HG02642 (cell line): ENCODE measurements at regions not wholly inside any gene's neighbourhood (a gene's known extent, or its start where the extent isn't known, plus 50 kb on each side); places are given as distances from the start of the nearest gene placed in this dataset.

Experiments used
- ATAC-seq: cut with Tn5 transposase; IDR thresholded peaks from one replicate; pipeline ENCODE4 v1.9.1; 2021; ENCODE audit warnings: mild to moderate bottlenecking; ENCODE audit not compliant: unreplicated experiment, poor library complexity

DNA sequence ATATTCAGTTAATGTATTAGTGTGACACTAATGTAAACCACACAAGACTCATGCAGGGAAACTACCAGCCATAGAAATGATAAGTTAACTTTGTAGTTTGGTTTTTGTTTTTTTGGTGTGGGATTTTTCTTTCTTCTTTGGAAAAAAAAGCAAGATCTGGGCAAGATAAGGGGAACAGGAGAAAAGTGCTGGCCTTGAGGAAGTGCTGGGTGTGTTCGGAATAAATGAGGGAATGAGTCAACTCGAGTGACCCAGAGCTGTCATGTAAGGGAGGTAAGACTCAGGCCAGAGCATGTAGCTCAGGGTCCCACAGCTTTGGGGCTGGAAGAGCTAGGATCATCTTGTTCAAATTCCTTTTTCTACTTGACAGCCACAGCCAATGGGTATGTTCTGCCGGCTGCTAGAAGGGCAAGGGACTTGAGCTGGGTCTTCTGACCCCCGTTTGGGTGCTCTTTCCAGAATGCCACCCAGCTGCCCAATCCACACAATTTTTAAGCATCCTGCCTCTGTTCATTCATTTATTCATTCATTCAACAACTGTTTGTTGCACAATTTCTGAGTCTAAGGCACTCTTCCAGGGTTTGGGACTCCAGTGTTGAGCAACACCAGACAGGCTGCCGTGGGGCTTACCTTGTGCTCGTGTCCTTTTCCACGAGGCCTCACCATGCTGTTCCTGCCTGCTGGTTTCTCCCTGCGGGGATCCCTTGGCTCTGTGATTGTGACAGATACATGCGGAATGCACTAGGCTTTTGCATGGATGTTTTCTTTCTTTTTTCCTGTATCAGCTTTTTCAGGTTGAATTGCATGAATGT is 54.5 kb downstream of the CLDN34 start:
- ATAC-seq, result no peak

GRCh38 chrX:10022273-10022541 is 55.0 kb downstream of the CLDN34 start:
- no peak for ATAC-seq

- ATAC-seq, result no peak
Measured at GRCh38 chrX:10022580-10023245, 55.6 kb downstream of the CLDN34 start.

- ATAC-seq, result no peak
Measured at GRCh38 chrX:10023821-10024220, 56.7 kb downstream of the CLDN34 start.

GRCh38 chrX:10025742-10026493 is 58.8 kb downstream of the CLDN34 start:
- no peak for ATAC-seq

- no peak for ATAC-seq
Measured at GRCh38 chrX:10028283-10029104, 61.3 kb downstream of the CLDN34 start.

DNA sequence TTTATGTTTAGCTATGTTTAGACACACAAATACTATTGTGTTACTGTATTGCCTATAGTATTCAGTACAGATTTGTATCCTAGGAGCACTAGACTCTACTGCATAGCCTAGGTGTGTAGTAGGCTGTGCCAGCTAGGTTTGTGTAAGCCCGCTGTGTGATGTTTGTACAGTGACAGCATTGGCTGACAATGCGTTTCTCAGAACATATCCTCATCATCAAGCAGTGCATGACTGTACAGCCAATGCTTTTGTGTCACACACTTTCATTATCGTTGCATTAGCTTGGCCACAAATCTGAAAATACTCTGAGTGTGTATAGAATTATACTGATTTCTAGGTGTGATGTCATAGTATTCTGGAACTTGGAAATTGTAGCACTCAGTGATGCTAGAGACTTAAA is 63.4 kb downstream of the CLDN34 start:
- no peak for ATAC-seq

GRCh38 chrX:10031746-10032145 is 64.6 kb downstream of the CLDN34 start:
- ATAC-seq, result no peak

DNA sequence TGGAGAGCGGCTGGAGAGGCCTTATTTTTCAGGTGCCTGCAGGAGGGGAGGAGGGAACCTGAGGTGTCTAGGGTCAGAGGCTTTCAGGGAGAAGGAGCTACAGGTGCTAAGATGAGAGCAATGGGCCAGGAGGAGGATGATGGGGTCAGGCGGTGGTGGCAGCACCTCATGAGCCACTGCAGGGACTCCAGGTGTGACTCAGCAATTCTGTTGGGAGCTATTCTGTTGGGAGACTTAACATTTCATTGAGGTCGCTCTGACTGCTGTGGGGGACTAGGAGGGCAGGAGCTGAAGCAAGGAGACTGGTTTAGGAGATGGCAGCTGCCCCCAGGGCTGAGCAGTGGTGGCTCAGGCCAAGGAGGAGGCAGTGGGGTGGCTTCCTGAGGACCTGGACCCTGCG is 65.0 kb downstream of the CLDN34 start:
- no peak for ATAC-seq

- ATAC-seq, result no peak
Measured at GRCh38 chrX:10033375-10034007, 66.3 kb downstream of the CLDN34 start.

- no peak for ATAC-seq
Measured at GRCh38 chrX:10034740-10035260, 67.6 kb downstream of the CLDN34 start.

- ATAC-seq, result no peak
Measured at GRCh38 chrX:10038585-10038984, 71.4 kb downstream of the CLDN34 start.

- no peak for ATAC-seq
Measured at GRCh38 chrX:10039821-10040793, 72.9 kb downstream of the CLDN34 start.

DNA sequence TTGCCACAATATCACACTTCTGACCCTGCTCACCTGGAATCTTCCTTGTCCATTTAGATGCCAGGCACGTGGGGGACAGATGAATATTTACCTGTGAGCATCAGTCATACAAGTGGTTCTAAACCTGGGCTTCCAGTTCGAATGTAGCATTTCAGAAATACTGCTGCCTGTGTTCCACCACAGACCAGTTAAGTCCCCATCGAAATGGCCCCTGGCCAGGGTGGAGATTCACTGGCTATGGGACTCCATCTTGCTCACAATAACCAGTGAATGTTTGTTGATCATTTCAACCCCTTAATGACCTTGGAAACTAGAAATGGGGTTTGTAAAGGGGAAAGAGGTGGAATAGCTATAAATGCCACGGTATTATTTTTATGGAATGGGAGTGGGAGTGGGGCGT is 73.8 kb downstream of the CLDN34 start:
- ATAC-seq, result no peak

DNA sequence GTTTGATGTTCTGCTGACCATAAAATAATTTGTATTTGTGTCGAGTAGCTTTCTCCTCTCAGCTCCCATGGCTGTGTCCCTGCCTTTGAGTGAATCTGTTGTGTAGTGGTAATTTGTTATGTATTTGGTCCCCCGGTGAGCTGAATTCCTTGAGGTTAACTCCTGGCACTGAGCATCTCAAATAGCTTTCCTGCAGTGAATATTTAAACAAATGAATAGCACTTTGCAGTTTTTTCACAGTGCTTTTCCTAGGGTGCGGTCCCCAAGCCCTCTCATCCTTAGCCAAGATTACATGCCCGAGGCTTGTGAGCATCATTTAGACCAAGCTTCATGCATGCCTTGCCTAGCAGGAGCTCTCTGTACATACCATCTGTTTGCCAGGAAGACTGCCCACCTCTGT is 74.2 kb downstream of the CLDN34 start:
- ATAC-seq, result no peak

DNA sequence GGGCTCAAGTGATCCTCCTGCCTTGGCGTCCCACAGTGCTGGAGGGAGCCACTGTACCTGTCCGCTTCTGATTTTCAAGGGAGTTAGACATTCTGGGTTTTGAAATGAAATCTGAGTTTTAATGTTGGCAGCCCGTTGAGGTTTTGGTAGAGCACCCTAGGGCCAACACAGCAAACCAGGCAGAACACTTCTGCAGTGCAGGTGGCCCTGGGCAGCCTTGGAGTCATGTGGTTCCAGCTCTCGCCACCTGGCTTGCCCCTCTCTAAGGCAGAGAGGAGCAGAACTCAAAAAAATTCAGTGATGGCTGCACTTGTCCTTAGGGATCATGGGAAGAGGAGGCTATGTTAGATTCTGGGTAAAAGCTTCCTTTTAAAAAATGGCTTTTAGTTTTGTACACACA is 74.9 kb downstream of the CLDN34 start:
- ATAC-seq, result no peak

GRCh38 chrX:10043386-10043785 is 76.2 kb downstream of the CLDN34 start:
- no peak for ATAC-seq

GRCh38 chrX:10044021-10044420 is 76.9 kb downstream of the CLDN34 start:
- ATAC-seq, result no peak
